A673 (cell line): ENCODE measurements at regions not wholly inside any gene's neighbourhood (a gene's known extent, or its start where the extent isn't known, plus 50 kb on each side); places are given as distances from the start of the nearest gene placed in this dataset.

ENCODE experiments used
- EZH2 ChIP-seq: fragments of 200-600 bp; sonication (generic); IDR thresholded peaks from 2 replicates; pipeline ENCODE4 v1.6.1; 2017; ENCODE audit warnings: borderline replicate concordance, low read depth, mild to moderate bottlenecking, mixed read lengths, antibody characterized with exemption, low read length; ENCODE audit not compliant: poor library complexity, severe bottlenecking
- TF ChIP-seq, protein P1 (sequence below): fragments of 300-800, 200-600 bp; sonication (generic); conservative IDR thresholded peaks from 2 replicates; pipeline ENCODE4 v1.5.1; 2017; ENCODE audit warnings: low read depth, mild to moderate bottlenecking, antibody characterized with exemption, low read length, moderate library complexity, mixed read lengths

DNA sequence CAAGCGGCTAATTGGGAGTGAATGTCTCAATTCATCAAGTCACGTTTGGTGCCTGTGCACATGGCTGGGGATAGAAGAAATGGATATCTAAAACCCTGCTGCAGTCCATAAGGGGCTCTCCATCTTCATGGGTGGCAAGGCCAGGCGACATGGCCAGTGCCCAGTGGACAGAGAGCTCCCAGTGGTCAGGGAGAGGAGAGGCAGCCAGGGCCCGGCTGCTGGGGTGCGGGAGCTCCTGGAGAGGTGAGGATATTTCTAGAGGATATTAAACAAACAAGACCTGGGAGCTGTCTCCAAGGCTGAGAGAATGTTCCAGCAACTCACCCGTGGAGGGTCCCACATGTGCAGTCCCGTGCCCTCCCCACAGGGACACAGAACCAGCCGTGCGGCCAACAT lies 368.8 kb upstream of the C1orf174 start:
- no peak for TF ChIP-seq EZH2
- TF ChIP-seq, protein P1, sequence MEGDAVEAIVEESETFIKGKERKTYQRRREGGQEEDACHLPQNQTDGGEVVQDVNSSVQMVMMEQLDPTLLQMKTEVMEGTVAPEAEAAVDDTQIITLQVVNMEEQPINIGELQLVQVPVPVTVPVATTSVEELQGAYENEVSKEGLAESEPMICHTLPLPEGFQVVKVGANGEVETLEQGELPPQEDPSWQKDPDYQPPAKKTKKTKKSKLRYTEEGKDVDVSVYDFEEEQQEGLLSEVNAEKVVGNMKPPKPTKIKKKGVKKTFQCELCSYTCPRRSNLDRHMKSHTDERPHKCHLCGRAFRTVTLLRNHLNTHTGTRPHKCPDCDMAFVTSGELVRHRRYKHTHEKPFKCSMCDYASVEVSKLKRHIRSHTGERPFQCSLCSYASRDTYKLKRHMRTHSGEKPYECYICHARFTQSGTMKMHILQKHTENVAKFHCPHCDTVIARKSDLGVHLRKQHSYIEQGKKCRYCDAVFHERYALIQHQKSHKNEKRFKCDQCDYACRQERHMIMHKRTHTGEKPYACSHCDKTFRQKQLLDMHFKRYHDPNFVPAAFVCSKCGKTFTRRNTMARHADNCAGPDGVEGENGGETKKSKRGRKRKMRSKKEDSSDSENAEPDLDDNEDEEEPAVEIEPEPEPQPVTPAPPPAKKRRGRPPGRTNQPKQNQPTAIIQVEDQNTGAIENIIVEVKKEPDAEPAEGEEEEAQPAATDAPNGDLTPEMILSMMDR, result no peak
